Fibroblast of upper back skin (primary cell): ENCODE measurements at regions not wholly inside any gene's neighbourhood (a gene's known extent, or its start where the extent isn't known, plus 50 kb on each side); places are given as distances from the start of the nearest gene placed in this dataset.
"Not testable (repeated sequence)": the region's sequence is repeated elsewhere in the genome, so short reads cannot be mapped to it uniquely, and the experiment has no call there.

Source experiments
- DNase-seq: peaks from one replicate; pipeline ENCODE4 v3.0.0-alpha.2; 2013

GRCh38 chr12:108421082-108421481, 82.0 kb upstream of the CMKLR1 start:
- DNase-seq = not testable (repeated sequence)

GRCh38 chr12:108420421-108420820, 81.3 kb upstream of the CMKLR1 start:
- DNase-seq = not testable (repeated sequence)

- DNase-seq = peak; percentile 10
Measured at GRCh38 chr12:108419949-108420348, 80.8 kb upstream of the CMKLR1 start.

- DNase-seq = peak; percentile 72
Measured at GRCh38 chr12:108418164-108418890, 79.2 kb upstream of the CMKLR1 start.

GRCh38 chr12:108414021-108414420, 74.9 kb upstream of the CMKLR1 start:
- no peak for DNase-seq

- no peak for DNase-seq
Measured at GRCh38 chr12:108410689-108411088, 71.6 kb upstream of the CMKLR1 start.

GRCh38 chr12:108409481-108409880, 70.4 kb upstream of the CMKLR1 start:
- no peak for DNase-seq

- no peak for DNase-seq
Measured at GRCh38 chr12:108403952-108404351, 64.8 kb upstream of the CMKLR1 start.

GRCh38 chr12:108401964-108402363, 62.9 kb upstream of the CMKLR1 start:
- no peak for DNase-seq

GRCh38 chr12:108400900-108401480, 61.9 kb upstream of the CMKLR1 start:
- DNase-seq = no peak

- DNase-seq = no peak
Measured at GRCh38 chr12:108400481-108400880, 61.4 kb upstream of the CMKLR1 start.

- DNase-seq = no peak
Measured at GRCh38 chr12:108400056-108400455, 60.9 kb upstream of the CMKLR1 start.

- no peak for DNase-seq
Measured at GRCh38 chr12:108399514-108399913, 60.4 kb upstream of the CMKLR1 start.

GRCh38 chr12:108394196-108394595, 55.1 kb upstream of the CMKLR1 start:
- DNase-seq = peak; percentile 10

- no peak for DNase-seq
Measured at GRCh38 chr12:108392284-108392683, 53.2 kb upstream of the CMKLR1 start.

GRCh38 chr12:108390495-108391203, 51.5 kb upstream of the CMKLR1 start:
- no peak for DNase-seq

- no peak for DNase-seq
Measured at GRCh38 chr12:108389544-108389943, 50.4 kb upstream of the CMKLR1 start.
